Panc1 (cell line): ENCODE measurements at regions not wholly inside any gene's neighbourhood (a gene's known extent, or its start where the extent isn't known, plus 50 kb on each side); places are given as distances from the start of the nearest gene placed in this dataset.

Source experiments
- CTCF ChIP-seq: fragments of 450-650 bp; IDR thresholded peaks from 2 replicates; pipeline ENCODE4 v1.5.1; 2017; ENCODE audit warnings: mild to moderate bottlenecking
- TCF7L2 ChIP-seq: IDR thresholded peaks from 2 replicates; pipeline ENCODE4 v1.6.1; 2011; ENCODE audit warnings: mild to moderate bottlenecking, low read depth, low read length, inconsistent platforms

DNA sequence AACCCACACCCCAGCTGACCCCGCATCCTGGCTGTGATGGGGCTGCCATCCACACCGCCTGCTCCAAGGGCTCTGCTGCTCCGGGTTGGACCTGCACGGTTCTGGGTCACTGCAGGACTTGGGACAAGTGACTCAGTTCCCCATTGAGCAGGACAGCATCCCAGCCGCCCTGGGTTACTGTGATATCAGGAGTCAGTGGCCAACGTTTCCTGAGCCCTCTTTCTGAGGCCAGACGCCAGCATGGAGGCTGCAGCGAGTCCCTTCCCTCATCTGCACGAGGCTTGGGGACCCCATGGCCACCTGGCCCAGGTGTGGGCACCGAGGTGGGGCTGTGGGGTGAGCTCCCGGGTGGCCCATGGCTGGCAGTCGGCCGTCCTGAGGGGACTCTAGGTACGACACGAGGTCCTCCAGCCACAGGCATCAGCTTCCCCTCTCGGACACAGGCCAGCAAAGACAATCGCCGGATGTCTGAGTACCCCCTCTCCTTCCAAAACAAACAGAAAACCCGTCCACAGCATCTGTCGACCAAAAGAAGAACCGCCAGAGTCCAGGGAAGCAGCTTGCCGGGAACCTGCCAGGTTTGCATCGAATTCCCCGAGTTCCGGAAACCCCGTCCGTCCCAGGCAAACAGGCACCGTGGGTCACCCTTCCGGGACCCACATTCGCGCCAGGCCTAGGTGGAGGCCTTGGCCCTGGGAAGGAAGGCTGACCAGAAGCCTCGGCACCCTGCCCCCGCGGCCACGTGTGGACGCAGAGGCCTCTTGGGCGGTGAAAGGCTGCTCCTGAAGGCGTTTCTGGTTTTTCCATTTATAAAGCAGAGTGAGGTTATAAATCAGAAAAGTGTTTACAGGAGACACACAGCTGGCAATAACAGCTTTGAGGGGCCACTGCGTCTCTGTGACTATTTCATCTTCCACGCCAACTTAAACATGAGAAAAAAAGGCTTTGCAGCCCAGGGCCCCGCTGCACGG is 136.0 kb downstream of the FAM53A start:
- TF ChIP-seq CTCF (no peak), TCF7L2 (no peak)
